ENCODE measurements at regions not wholly inside any gene's neighbourhood (a gene's known extent, or its start where the extent isn't known, plus 50 kb on each side); places are given as distances from the start of the nearest gene placed in this dataset.

GRCh38 chr11:10358696-10359095, 53.8 kb downstream of the ADM start:
- TF ChIP-seq CTCF (IDR thresholded peaks at IDR 0.05; ENCODE audit: low read depth, low read length) = no peak
- no peak for DNase-seq (ENCODE audit: extremely low read depth, low read depth)

DNA sequence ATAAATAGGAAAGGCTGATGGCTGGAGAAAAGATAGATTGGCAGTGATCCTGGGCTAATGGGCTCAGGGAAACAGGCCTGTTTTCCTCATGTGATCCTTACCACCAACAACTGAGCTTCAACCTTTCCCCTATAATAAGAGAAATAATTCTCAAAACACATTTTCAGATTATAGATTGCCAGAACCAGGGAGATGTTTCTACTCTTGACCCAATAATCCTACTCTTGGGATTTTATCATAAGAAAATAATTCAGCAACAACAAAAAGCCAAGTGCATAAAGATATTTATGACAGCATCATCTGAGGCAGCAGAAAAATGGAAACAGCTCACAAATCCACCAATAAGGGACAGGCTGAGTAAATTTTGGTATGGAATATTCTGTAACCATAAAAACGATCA, 54.3 kb downstream of the ADM start:
- no peak for DNase-seq (ENCODE audit: extremely low read depth, low read depth)
- no peak for TF ChIP-seq CTCF (IDR thresholded peaks at IDR 0.05; ENCODE audit: low read depth, low read length)

- no peak for DNase-seq (ENCODE audit: extremely low read depth, low read depth)
- no peak for TF ChIP-seq CTCF (IDR thresholded peaks at IDR 0.05; ENCODE audit: low read depth, low read length)
Observed at GRCh38 chr11:10360835-10361234, 56.0 kb downstream of the ADM start.

- DNase-seq (ENCODE audit: extremely low read depth, low read depth) = no peak
- no peak for TF ChIP-seq CTCF (IDR thresholded peaks at IDR 0.05; ENCODE audit: low read depth, low read length)
Observed at GRCh38 chr11:10365045-10365444, 60.2 kb downstream of the ADM start.

- peak; percentile 91 for DNase-seq (ENCODE audit: extremely low read depth, low read depth)
- peak; percentile 91 for TF ChIP-seq CTCF (IDR thresholded peaks at IDR 0.05; ENCODE audit: low read depth, low read length)
Observed at GRCh38 chr11:10366568-10367331, 61.9 kb downstream of the ADM start.

DNA sequence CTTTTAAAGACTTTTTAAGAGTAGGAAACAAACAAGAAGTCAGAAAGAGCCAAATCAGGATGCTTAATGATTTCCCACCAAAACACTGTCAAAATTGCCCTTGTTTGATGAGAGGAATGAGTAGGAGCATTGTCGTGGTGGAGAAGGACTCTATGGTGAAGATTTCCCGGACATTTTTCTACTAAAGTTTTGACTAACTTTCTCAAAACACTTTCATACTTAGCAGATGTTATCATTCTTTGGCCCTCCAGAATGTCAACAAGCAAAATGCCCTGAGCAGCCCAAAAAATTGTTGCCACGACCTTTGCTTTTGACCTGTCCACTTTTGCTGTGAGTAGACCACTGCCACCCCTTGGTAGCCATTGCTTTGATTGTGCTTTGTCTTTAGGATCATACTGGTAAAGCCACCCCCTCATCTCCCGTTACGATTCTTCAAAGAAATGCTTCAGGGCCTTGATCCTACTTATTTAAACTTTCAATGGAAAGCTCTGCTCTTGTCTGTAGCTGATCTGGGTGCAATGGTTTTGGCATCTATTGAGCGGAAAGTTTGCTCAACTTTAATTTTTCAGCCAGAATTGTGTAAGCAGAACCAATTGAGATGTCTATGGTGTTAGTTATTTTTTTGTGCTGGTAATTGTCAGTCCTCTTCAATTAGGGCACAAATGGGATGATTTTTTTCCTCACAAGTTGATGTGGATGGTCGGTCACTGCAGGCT, 67.2 kb downstream of the ADM start:
- no peak for TF ChIP-seq CTCF (IDR thresholded peaks at IDR 0.05; ENCODE audit: low read depth, low read length)
- no peak for DNase-seq (ENCODE audit: extremely low read depth, low read depth)

DNA sequence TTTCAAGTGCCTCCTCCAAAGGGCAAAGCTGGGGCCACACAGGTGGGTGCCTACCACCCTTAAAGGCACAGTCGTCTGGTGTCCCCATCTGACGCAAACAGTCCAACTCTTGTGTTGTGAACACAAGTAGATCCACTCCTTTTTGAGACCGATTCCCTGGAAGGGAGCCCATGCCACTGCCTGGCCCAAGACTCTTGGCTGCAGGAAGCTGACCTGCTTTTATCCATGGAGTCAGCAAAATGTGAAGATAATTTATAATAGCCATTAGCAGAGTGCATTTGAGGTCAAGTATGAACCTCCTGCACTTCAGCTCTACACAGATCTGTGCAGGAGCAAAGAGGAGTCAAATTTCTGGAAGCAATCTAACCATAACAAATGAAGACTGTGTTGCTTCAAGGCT, 68.5 kb downstream of the ADM start:
- no peak for DNase-seq (ENCODE audit: extremely low read depth, low read depth)
- TF ChIP-seq CTCF (IDR thresholded peaks at IDR 0.05; ENCODE audit: low read depth, low read length) = no peak
